ENCODE measurements at regions not wholly inside any gene's neighbourhood (a gene's known extent, or its start where the extent isn't known, plus 50 kb on each side); places are given as distances from the start of the nearest gene placed in this dataset.

GRCh38 chr2:7962161-7962560, 719.7 kb upstream of the ID2 start:
- Histone ChIP-seq H3K9ac (ENCODE audit: extremely low read depth, low read length, poor library complexity, severe bottlenecking) (no peak overlapping the region), H3K36me3 (ENCODE audit: control insufficient read depth, insufficient read depth, low read length) (no peaks in the 10 kb centered on the region), H3K27ac (ENCODE audit: low read depth, low read length) (no peak overlapping the region), H3K4me1 (ENCODE audit: control insufficient read depth, insufficient read depth, low read length) (no peaks in the 10 kb centered on the region), H3K27me3 (ENCODE audit: control insufficient read depth, insufficient read depth, low read length, poor library complexity, severe bottlenecking) (no peaks in the 10 kb centered on the region), H3K4me3 (ENCODE audit: low read length) (no peak overlapping the region), H3K9me3 (ENCODE audit: control insufficient read depth, low read length) (no peaks in the 10 kb centered on the region)
- peaks cover 8% of the 10 kb centered on the region for H3K27me3 Mint-ChIP-seq (ENCODE audit: insufficient read depth)
- no peak overlapping the region for H3K27ac Mint-ChIP-seq
- no peaks in the 10 kb centered on the region for H3K36me3 Mint-ChIP-seq (ENCODE audit: low read depth)
- no peak for DNase-seq
- peaks cover 12% of the 10 kb centered on the region for H3K4me1 Mint-ChIP-seq
- H3K4me3 Mint-ChIP-seq, result no peak overlapping the region
- 58 to 71% methylated on average over 3 of the region's 3 CpGs for WGBS, 2 experiments (ENCODE audit: insufficient coverage in 1 of 2, insufficient read length in 1 of 2)
- no peak for TF ChIP-seq CTCF (conservative IDR thresholded peaks at IDR 0.05)
- no peaks in the 10 kb centered on the region for H3K9me3 Mint-ChIP-seq

- Mint-ChIP-seq H3K27ac (no peak overlapping the region), H3K9me3 (no peaks in the 10 kb centered on the region)
- WGBS, 2 experiments (ENCODE audit: insufficient coverage in 1 of 2, insufficient read length in 1 of 2), result 95 to 100% methylated on average over 3 to 4 of the region's 4 CpGs
Observed at GRCh38 chr2:7963787-7964186, 718.1 kb upstream of the ID2 start.

GRCh38 chr2:7966032-7966431, 715.8 kb upstream of the ID2 start:
- no peaks in the 10 kb centered on the region for H3K4me1 ChIP-seq (ENCODE audit: control insufficient read depth, insufficient read depth, low read length)
- no peaks in the 10 kb centered on the region for H3K27me3 ChIP-seq (ENCODE audit: control insufficient read depth, insufficient read depth, low read length, poor library complexity, severe bottlenecking)
- no peaks in the 10 kb centered on the region for H3K36me3 ChIP-seq (ENCODE audit: control insufficient read depth, insufficient read depth, low read length)
- no peak for DNase-seq
- H3K27ac ChIP-seq (ENCODE audit: low read depth, low read length), result no peak overlapping the region
- 57 to 83% methylated on average over 1 of the region's 3 CpGs for WGBS, 2 experiments (ENCODE audit: insufficient coverage in 1 of 2, insufficient read length in 1 of 2)
- H3K36me3 Mint-ChIP-seq (ENCODE audit: low read depth), result no peaks in the 10 kb centered on the region
- H3K9me3 Mint-ChIP-seq, result no peaks in the 10 kb centered on the region
- no peak overlapping the region for H3K27ac Mint-ChIP-seq
- H3K9ac ChIP-seq (ENCODE audit: extremely low read depth, low read length, poor library complexity, severe bottlenecking), result no peak overlapping the region
- H3K27me3 Mint-ChIP-seq (ENCODE audit: insufficient read depth), result peaks cover under 1% of the 10 kb centered on the region
- no peaks in the 10 kb centered on the region for H3K9me3 ChIP-seq (ENCODE audit: control insufficient read depth, low read length)
- TF ChIP-seq CTCF (conservative IDR thresholded peaks at IDR 0.05), result no peak
- no peak overlapping the region for H3K4me3 Mint-ChIP-seq
- H3K4me3 ChIP-seq (ENCODE audit: low read length), result no peak overlapping the region
- H3K4me1 Mint-ChIP-seq, result peaks cover 12% of the 10 kb centered on the region

More at GRCh38 chr2:7963787-7964186, 718.1 kb upstream of the ID2 start:
- TF ChIP-seq CTCF (conservative IDR thresholded peaks at IDR 0.05), result no peak
- DNase-seq, result no peak
- Histone ChIP-seq H3K4me1 (ENCODE audit: control insufficient read depth, insufficient read depth, low read length) (no peaks in the 10 kb centered on the region), H3K9ac (ENCODE audit: extremely low read depth, low read length, poor library complexity, severe bottlenecking) (no peak overlapping the region), H3K27ac (ENCODE audit: low read depth, low read length) (no peak overlapping the region), H3K27me3 (ENCODE audit: control insufficient read depth, insufficient read depth, low read length, poor library complexity, severe bottlenecking) (no peaks in the 10 kb centered on the region), H3K9me3 (ENCODE audit: control insufficient read depth, low read length) (no peaks in the 10 kb centered on the region), H3K36me3 (ENCODE audit: control insufficient read depth, insufficient read depth, low read length) (no peaks in the 10 kb centered on the region), H3K4me3 (ENCODE audit: low read length) (no peak overlapping the region)
- Mint-ChIP-seq H3K4me3 (no peak overlapping the region), H3K36me3 (ENCODE audit: low read depth) (no peaks in the 10 kb centered on the region), H3K27me3 (ENCODE audit: insufficient read depth) (peaks cover 5% of the 10 kb centered on the region), H3K4me1 (peaks cover 12% of the 10 kb centered on the region)

Measured in endodermal cell (in vitro differentiated cells).